Hematopoietic multipotent progenitor cell treated with erythropoietin and hydrocortisone succinate and interleukin-3 and kit ligand, for 17 days (in vitro differentiated cells): ENCODE measurements at regions not wholly inside any gene's neighbourhood (a gene's known extent, or its start where the extent isn't known, plus 50 kb on each side); places are given as distances from the start of the nearest gene placed in this dataset.
"Not testable (repeated sequence)": the region's sequence is repeated elsewhere in the genome, so short reads cannot be mapped to it uniquely, and the experiment has no call there.

ENCODE experiments used
- DNase-seq: peaks from one replicate; pipeline ENCODE4 v3.0.0-alpha.2; 2015; ENCODE audit warnings: low spot score

GRCh38 chr22:49527611-49528419 lies 299.9 kb downstream of the BRD1 start:
- no peak for DNase-seq

- no peak for DNase-seq
Observed at GRCh38 chr22:49525801-49526535, 301.7 kb downstream of the BRD1 start.

- DNase-seq = no peak
Observed at GRCh38 chr22:49525360-49525759, 302.3 kb downstream of the BRD1 start.

- no peak for DNase-seq
Observed at GRCh38 chr22:49524362-49524761, 303.3 kb downstream of the BRD1 start.

GRCh38 chr22:49523374-49524008 lies 304.2 kb downstream of the BRD1 start:
- DNase-seq = no peak

GRCh38 chr22:49522582-49523373 lies 304.9 kb downstream of the BRD1 start:
- DNase-seq = no peak

GRCh38 chr22:49521787-49522224 lies 305.9 kb downstream of the BRD1 start:
- no peak for DNase-seq

- DNase-seq = no peak
Observed at GRCh38 chr22:49519117-49519737, 308.4 kb downstream of the BRD1 start.

- DNase-seq = no peak
Observed at GRCh38 chr22:49518436-49518970, 309.2 kb downstream of the BRD1 start.

GRCh38 chr22:49517667-49518185 lies 309.9 kb downstream of the BRD1 start:
- no peak for DNase-seq

GRCh38 chr22:49517211-49517610 lies 310.5 kb downstream of the BRD1 start:
- no peak for DNase-seq

- DNase-seq = no peak
Observed at GRCh38 chr22:49515475-49515874, 312.2 kb downstream of the BRD1 start.

GRCh38 chr22:49514641-49515040 lies 313.0 kb downstream of the BRD1 start:
- no peak for DNase-seq

- no peak for DNase-seq
Observed at GRCh38 chr22:49514211-49514610, 313.5 kb downstream of the BRD1 start.

GRCh38 chr22:49513358-49513851 lies 314.3 kb downstream of the BRD1 start:
- DNase-seq = no peak

GRCh38 chr22:49512487-49513165 lies 315.0 kb downstream of the BRD1 start:
- no peak for DNase-seq

GRCh38 chr22:49511393-49512189 lies 316.1 kb downstream of the BRD1 start:
- not testable (repeated sequence) for DNase-seq

GRCh38 chr22:49510718-49511117 lies 317.0 kb downstream of the BRD1 start:
- no peak for DNase-seq

GRCh38 chr22:49509016-49509415 lies 318.7 kb downstream of the BRD1 start:
- no peak for DNase-seq
